Stimulated activated CD4-positive, alpha-beta T cell treated with anti-CD3 and anti-CD28 coated beads, Interleukin-2, amount 100 ng/mL, for 48 hours (primary cell): ENCODE measurements at regions not wholly inside any gene's neighbourhood (a gene's known extent, or its start where the extent isn't known, plus 50 kb on each side); places are given as distances from the start of the nearest gene placed in this dataset.

ENCODE experiments used
- DNase-seq, 2 donors: peaks; one replicate each; pipeline ENCODE4 v3.0.0-alpha.2; 2020

DNA sequence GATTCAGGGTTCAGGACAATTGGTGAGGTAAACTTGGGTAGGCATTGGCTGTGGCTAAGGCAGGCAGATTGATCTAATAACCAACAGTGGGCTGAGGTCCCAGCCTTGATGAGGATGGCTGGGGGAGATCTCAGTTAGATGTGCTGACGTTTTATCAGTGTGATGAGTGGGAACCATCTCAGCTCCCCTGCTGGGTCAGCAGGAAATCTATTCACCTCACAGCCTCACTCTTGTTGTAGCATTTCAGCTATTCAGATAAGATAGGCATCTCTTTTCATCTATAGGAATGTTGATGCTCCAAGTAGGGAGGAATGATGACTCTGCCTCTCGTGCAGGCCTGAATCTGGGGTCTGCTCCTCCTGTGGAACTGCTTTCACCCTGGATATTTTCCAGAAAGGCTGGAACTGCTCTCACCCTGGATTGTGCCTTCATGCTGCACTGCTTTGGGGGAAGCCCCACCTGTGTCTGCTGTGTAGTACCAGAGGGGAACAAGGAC is 973.7 kb downstream of the NSUN3 start:
- no peak for DNase-seq

DNA sequence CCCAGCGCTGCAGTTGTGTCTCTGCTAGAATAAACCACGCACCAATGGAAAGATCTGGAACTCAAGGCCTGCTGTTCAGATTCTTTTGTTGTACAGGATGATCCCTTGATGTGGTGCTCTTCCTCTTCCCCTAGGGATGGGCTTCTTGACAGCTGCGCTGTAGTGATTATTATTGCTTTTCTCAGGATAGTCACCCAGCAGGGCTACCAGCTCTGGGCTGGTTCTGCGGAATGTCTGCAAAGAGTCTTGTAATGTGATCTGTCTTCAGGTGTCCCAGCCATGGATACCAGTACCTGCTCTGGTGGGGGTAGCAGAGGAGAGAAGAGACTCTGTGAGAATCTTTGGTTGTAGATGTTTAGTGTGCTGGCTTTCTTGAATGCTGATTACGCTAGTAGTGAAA is 974.2 kb downstream of the NSUN3 start:
- DNase-seq: no peak

- DNase-seq: no peak
These were observed 975.1 kb downstream of the NSUN3 start for GRCh38 chr3:95037927-95038326.

- DNase-seq: no peak
These were observed 981.2 kb downstream of the NSUN3 start for GRCh38 chr3:95044101-95044500.

GRCh38 chr3:95048564-95048963 is 985.7 kb downstream of the NSUN3 start:
- DNase-seq: no peak

DNA sequence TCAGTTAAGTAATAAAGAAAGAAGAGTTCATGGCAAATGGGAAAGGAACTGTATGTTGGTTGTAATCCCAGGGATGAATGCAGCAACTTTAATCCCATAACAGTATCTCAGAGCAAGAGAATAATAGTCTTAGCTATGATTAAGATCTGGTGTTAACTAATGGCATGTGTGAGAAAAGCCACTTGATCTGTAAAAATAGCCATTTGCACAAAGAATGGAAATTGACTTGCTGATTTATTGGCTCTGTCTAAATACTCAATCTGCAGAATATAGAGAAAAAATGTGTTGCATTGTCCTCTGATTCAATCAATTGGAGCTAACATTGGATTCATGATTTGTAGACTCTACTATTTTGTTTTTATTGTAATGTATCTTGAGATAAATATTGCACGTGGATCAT is 987.0 kb downstream of the NSUN3 start:
- no peak for DNase-seq

- DNase-seq: no peak
These were observed 992.4 kb downstream of the NSUN3 start for GRCh38 chr3:95055288-95055687.

DNA sequence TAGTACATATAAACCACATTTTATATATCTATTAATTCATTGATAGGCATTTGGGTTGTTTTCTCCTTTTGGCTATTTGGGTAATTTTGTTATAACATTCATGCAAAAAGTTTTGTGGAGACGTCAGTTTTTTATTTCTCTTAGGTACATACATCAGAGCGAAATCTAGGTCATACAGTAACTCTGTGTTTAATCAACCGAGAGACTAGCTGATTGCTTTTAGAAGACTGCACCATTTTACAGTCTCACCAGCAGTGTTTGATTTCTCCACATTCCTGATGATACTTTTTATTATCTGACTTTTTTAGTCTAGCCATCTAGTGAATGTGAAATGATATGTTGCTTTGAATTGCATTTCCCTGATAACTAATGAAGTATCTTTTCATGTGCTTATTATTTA is 1019.3 kb downstream of the NSUN3 start:
- no peak for DNase-seq

- DNase-seq: no peak
These were observed 1021.9 kb downstream of the NSUN3 start for GRCh38 chr3:95084738-95085137.

GRCh38 chr3:95088464-95088863 is 1025.6 kb downstream of the NSUN3 start:
- DNase-seq: no peak

GRCh38 chr3:95097493-95097892 is 1034.6 kb downstream of the NSUN3 start:
- DNase-seq: no peak

DNA sequence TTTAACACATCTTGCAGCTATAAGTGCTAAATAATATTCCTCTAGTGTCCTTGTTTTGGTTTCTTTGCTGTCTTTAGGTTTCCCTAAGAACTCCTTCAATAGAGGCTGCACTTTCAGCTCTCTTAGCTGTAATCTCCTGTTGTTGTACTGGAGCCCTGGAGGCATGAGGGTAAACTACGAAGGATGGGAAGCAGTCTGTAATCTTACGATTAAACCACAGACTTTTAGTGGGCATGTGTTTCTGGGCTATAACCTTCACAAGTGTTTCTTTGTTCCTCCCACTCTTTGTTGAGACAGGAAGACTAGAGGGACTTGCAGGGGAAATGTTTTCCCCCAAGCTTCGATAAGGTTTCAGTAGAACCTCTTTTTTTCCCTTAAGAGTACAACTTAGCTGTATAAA is 1058.1 kb downstream of the NSUN3 start:
- DNase-seq: no peak

GRCh38 chr3:95123104-95123503 is 1060.2 kb downstream of the NSUN3 start:
- DNase-seq: no peak

GRCh38 chr3:95134693-95135413 is 1072.0 kb downstream of the NSUN3 start:
- DNase-seq: no peak

DNA sequence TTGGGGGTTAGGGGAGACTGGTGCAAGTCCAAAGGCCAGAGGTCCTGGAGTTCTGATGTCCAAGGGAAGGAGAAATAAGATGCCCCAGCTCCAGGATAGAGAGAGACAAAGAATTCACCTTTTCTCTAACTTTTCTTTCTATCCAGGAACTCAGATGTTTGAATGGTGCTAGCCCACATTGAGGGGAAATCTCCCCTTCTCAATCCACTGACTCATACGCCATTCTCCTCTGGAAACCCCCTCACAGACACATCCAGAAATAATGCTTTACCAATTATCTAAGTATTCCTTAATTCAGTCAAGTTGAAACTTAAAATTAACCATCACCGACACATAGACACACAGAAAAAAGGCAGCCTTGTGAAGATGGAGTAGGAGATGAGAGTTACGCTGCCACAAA is 1085.2 kb downstream of the NSUN3 start:
- no peak for DNase-seq

- no peak for DNase-seq
These were observed 1088.7 kb downstream of the NSUN3 start for GRCh38 chr3:95151590-95151989.

GRCh38 chr3:95154766-95155165 is 1091.9 kb downstream of the NSUN3 start:
- DNase-seq: no peak

- no peak for DNase-seq
These were observed 1099.9 kb downstream of the NSUN3 start for GRCh38 chr3:95162794-95163193.

- no peak for DNase-seq
These were observed 1104.9 kb downstream of the NSUN3 start for GRCh38 chr3:95167748-95168147.

DNA sequence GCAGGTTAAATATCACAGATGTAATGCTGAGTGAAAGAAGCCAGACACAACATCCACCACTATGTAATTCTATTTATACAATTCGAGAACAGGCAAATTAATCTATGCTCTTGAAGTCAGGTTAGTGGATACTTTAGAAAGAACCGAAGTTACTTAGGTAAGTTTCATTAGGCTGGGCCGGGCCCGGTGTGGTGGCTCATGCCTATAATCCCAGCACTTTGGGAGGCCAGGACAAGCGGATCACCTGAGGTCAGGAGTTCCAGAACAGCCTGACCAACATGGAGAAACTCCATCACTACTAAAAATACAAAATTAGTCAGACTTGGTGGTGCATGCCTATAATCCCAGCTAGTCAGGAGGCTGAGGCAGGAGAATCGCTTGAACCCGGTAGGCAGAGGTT is 1105.7 kb downstream of the NSUN3 start:
- DNase-seq: no peak

DNA sequence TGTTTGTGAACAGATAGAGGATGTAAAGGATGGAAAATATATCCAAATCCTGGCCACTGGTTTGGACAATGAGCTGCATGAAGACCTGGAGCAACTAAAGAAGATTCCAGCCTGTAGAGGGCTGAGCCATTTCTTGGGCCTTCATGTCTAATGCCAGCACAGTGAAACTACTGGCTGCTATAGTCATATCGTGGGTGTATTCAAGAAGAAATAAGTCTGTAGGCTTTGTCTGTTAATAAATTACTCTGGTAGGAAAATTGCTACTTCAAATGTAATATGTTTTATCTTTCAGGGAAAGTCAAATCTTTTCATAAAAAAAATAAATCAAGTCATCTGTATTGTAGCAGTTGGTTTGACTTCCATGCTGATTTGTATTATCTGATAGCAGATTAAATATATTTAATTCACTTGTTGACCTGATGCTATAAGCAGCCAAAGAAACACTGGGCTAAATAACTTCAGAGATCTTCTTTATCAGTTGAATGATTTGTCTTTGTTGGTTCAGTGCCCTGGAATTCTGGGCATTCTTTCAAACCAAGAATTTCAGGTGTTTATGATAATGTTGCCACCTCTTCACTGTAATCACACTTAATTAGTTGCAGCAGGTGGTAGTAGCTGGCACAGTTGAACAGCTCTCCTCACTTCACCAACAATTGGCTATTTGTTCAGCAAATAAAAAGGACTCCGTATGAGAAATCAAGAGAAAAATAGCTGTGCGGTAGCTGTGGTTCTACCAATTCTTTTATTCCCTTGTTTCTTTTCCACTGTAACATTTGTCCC is 1109.5 kb downstream of the NSUN3 start:
- no peak for DNase-seq

DNA sequence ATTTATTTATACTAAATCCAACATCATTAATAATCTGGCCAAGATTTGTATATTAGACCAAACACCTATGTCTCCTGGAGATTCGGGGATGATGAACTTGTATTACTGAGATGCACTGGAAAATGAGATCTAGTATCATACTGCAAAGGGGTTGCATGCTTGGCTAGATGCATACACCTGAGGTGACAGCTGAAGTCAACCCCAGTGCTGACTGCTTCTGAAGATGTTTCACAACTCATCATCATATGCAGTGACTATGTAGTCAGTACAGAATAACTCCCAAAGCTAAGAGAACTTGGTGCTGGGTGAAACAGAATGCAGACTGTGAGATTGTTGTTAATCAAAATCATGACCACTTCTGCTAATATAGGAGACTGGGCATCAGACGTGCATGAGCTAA is 1114.2 kb downstream of the NSUN3 start:
- DNase-seq: no peak

- DNase-seq: no peak
These were observed 1121.2 kb downstream of the NSUN3 start for GRCh38 chr3:95184038-95184437.

DNA sequence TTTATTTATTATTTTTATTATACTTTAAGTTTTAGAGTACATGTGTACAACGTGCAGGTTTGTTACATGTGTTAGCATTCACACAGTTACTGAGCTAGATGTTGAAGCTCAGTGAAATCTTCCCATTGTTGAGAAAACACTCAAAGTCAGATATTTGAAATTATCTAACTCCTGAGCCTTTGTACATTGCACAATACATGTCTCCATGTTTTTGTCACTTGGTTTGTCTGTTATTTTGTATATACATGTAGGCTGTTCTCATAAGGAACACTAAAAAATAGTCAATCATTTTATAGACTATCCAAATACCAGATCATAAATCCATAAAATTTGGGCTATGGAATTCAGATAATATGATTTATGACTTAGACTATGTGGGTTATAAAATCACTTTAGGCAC is 1126.5 kb downstream of the NSUN3 start:
- no peak for DNase-seq
